ENCODE measurements at regions not wholly inside any gene's neighbourhood (a gene's known extent, or its start where the extent isn't known, plus 50 kb on each side); places are given as distances from the start of the nearest gene placed in this dataset.

GRCh38 chr3:157820157-157820517, 286.1 kb downstream of the SHOX2 start:
- Histone ChIP-seq H3K4me3 (ENCODE audit: low read depth, low read length) (no peak overlapping the region), H3K36me3 (ENCODE audit: control insufficient read depth, insufficient read depth, low read length) (no peaks in the 10 kb centered on the region), H3K4me1 (ENCODE audit: control insufficient read depth, insufficient read depth, low read length) (peaks cover 10% of the 10 kb centered on the region), H3K27me3 (ENCODE audit: control insufficient read depth, insufficient read depth, low read length) (no peaks in the 10 kb centered on the region), H3K9me3 (ENCODE audit: control insufficient read depth, insufficient read depth, low read length) (no peaks in the 10 kb centered on the region), H3K9ac (ENCODE audit: low read depth, low read length) (no peak overlapping the region)

GRCh38 chr3:157819270-157820156, 286.7 kb downstream of the SHOX2 start:
- Histone ChIP-seq H3K9ac (ENCODE audit: low read depth, low read length) (no peak overlapping the region), H3K36me3 (ENCODE audit: control insufficient read depth, insufficient read depth, low read length) (no peaks in the 10 kb centered on the region), H3K27me3 (ENCODE audit: control insufficient read depth, insufficient read depth, low read length) (no peaks in the 10 kb centered on the region), H3K4me3 (ENCODE audit: low read depth, low read length) (no peak overlapping the region), H3K4me1 (ENCODE audit: control insufficient read depth, insufficient read depth, low read length) (peaks cover 10% of the 10 kb centered on the region), H3K9me3 (ENCODE audit: control insufficient read depth, insufficient read depth, low read length) (no peaks in the 10 kb centered on the region)

GRCh38 chr3:157816896-157817295, 289.3 kb downstream of the SHOX2 start:
- Histone ChIP-seq H3K36me3 (ENCODE audit: control insufficient read depth, insufficient read depth, low read length) (no peaks in the 10 kb centered on the region), H3K9ac (ENCODE audit: low read depth, low read length) (no peak overlapping the region), H3K9me3 (ENCODE audit: control insufficient read depth, insufficient read depth, low read length) (no peaks in the 10 kb centered on the region), H3K4me1 (ENCODE audit: control insufficient read depth, insufficient read depth, low read length) (peaks cover 10% of the 10 kb centered on the region), H3K27me3 (ENCODE audit: control insufficient read depth, insufficient read depth, low read length) (no peaks in the 10 kb centered on the region), H3K4me3 (ENCODE audit: low read depth, low read length) (no peak overlapping the region)

GRCh38 chr3:157816296-157816695, 289.9 kb downstream of the SHOX2 start:
- Histone ChIP-seq H3K4me3 (ENCODE audit: low read depth, low read length) (no peak overlapping the region), H3K36me3 (ENCODE audit: control insufficient read depth, insufficient read depth, low read length) (no peaks in the 10 kb centered on the region), H3K9me3 (ENCODE audit: control insufficient read depth, insufficient read depth, low read length) (no peaks in the 10 kb centered on the region), H3K4me1 (ENCODE audit: control insufficient read depth, insufficient read depth, low read length) (peaks cover 10% of the 10 kb centered on the region), H3K27me3 (ENCODE audit: control insufficient read depth, insufficient read depth, low read length) (no peaks in the 10 kb centered on the region), H3K9ac (ENCODE audit: low read depth, low read length) (no peak overlapping the region)

DNA sequence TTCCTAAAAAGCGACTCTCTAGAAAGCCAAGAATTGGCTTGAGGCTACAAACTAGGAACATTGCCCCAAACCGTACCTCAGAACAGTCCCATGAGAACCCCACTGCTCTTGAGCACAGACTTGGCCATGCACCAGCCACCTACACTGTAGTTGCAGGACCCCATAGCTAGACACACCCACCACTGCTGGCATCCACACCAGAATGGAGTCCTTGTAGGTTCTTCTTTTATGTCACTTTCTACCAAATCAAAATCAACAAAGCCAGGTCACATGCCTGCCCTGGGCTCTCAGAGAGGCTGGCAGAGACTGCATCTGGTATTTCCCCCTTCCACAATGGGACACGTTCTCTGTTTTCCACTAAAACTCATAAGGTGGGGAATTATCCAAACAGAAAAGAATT, 290.5 kb downstream of the SHOX2 start:
- Histone ChIP-seq H3K4me1 (ENCODE audit: control insufficient read depth, insufficient read depth, low read length) (peaks cover 10% of the 10 kb centered on the region), H3K4me3 (ENCODE audit: low read depth, low read length) (no peak overlapping the region), H3K27me3 (ENCODE audit: control insufficient read depth, insufficient read depth, low read length) (no peaks in the 10 kb centered on the region), H3K9me3 (ENCODE audit: control insufficient read depth, insufficient read depth, low read length) (no peaks in the 10 kb centered on the region), H3K9ac (ENCODE audit: low read depth, low read length) (no peak overlapping the region), H3K36me3 (ENCODE audit: control insufficient read depth, insufficient read depth, low read length) (no peaks in the 10 kb centered on the region)

DNA sequence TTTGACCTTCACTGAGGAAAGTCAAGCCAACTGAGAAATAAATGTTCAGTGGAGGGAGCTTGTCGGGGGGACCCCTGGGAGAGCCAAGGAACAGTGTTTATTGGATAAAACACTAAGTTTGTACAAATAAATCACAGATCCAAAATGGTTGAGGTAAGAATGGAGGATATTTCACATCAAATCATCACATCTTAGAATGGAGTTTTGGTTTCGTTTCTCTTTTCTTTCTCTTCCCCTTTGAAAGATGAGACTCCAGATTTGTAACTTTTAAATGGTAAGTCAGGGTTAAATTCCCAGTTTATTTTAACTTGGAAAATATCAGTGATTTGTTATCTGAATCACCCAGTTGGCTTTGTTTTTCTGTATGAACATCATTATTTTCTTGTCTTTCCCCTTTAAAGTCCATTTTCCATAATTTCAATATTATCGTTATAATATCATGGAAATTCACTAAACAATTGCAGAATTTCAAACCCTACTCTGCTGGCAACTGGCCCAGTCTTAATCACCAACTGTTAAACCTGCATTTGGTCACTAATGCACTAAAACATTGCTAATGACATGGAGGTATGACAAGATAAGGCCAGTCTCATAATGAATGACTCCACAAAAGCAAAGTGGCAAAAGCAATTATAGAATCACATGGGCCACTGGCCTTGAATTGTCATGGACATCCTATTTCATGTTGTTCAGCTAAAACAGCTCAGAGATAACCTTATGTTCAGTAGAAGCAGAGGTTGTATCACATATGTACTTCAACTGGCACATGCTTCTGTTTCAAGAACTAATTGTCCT, 295.1 kb downstream of the SHOX2 start:
- H3K27me3 ChIP-seq (ENCODE audit: control insufficient read depth, insufficient read depth, low read length): no peaks in the 10 kb centered on the region
- no peak overlapping the region for H3K9ac ChIP-seq (ENCODE audit: low read depth, low read length)
- no peaks in the 10 kb centered on the region for H3K4me1 ChIP-seq (ENCODE audit: control insufficient read depth, insufficient read depth, low read length)
- H3K36me3 ChIP-seq (ENCODE audit: control insufficient read depth, insufficient read depth, low read length): no peaks in the 10 kb centered on the region
- no peak overlapping the region for H3K4me3 ChIP-seq (ENCODE audit: low read depth, low read length)
- no peaks in the 10 kb centered on the region for H3K9me3 ChIP-seq (ENCODE audit: control insufficient read depth, insufficient read depth, low read length)

DNA sequence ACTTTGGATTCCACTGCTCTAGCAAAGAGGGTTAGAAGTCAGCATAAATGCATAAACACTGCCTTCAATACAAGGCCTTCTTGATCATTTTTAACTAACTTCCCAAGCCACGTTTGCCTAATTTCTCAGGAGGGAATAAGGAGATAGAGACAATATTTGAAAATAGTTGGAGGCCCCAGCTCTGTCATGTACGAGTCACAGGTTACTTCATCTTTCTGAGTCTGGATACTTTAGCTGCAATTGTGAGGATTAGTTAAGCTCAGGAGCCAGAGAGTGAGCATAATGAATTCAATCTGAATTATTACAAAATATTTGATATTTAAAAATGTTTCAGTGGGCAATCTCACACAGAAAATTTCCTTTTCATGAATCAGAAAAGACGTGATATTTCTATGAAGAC, 298.9 kb downstream of the SHOX2 start:
- no peaks in the 10 kb centered on the region for H3K27me3 ChIP-seq (ENCODE audit: control insufficient read depth, insufficient read depth, low read length)
- no peak overlapping the region for H3K4me3 ChIP-seq (ENCODE audit: low read depth, low read length)
- no peak overlapping the region for H3K9ac ChIP-seq (ENCODE audit: low read depth, low read length)
- no peaks in the 10 kb centered on the region for H3K36me3 ChIP-seq (ENCODE audit: control insufficient read depth, insufficient read depth, low read length)
- no peaks in the 10 kb centered on the region for H3K4me1 ChIP-seq (ENCODE audit: control insufficient read depth, insufficient read depth, low read length)
- H3K9me3 ChIP-seq (ENCODE audit: control insufficient read depth, insufficient read depth, low read length): no peaks in the 10 kb centered on the region

- Histone ChIP-seq H3K27me3 (ENCODE audit: control insufficient read depth, insufficient read depth, low read length) (no peaks in the 10 kb centered on the region), H3K36me3 (ENCODE audit: control insufficient read depth, insufficient read depth, low read length) (no peaks in the 10 kb centered on the region), H3K4me1 (ENCODE audit: control insufficient read depth, insufficient read depth, low read length) (no peaks in the 10 kb centered on the region), H3K9ac (ENCODE audit: low read depth, low read length) (no peak overlapping the region), H3K4me3 (ENCODE audit: low read depth, low read length) (no peak overlapping the region), H3K9me3 (ENCODE audit: control insufficient read depth, insufficient read depth, low read length) (no peaks in the 10 kb centered on the region)
Measured at GRCh38 chr3:157805538-157805937, 300.7 kb downstream of the SHOX2 start.

- H3K4me1 ChIP-seq (ENCODE audit: control insufficient read depth, insufficient read depth, low read length): no peaks in the 10 kb centered on the region
- no peaks in the 10 kb centered on the region for H3K9me3 ChIP-seq (ENCODE audit: control insufficient read depth, insufficient read depth, low read length)
- no peaks in the 10 kb centered on the region for H3K27me3 ChIP-seq (ENCODE audit: control insufficient read depth, insufficient read depth, low read length)
- no peak overlapping the region for H3K9ac ChIP-seq (ENCODE audit: low read depth, low read length)
- no peak overlapping the region for H3K4me3 ChIP-seq (ENCODE audit: low read depth, low read length)
- H3K36me3 ChIP-seq (ENCODE audit: control insufficient read depth, insufficient read depth, low read length): no peaks in the 10 kb centered on the region
Measured at GRCh38 chr3:157794771-157795170, 291.6 kb upstream of the VEPH1 start.

- H3K4me1 ChIP-seq (ENCODE audit: control insufficient read depth, insufficient read depth, low read length): no peaks in the 10 kb centered on the region
- no peaks in the 10 kb centered on the region for H3K27me3 ChIP-seq (ENCODE audit: control insufficient read depth, insufficient read depth, low read length)
- no peak overlapping the region for H3K9ac ChIP-seq (ENCODE audit: low read depth, low read length)
- H3K9me3 ChIP-seq (ENCODE audit: control insufficient read depth, insufficient read depth, low read length): no peaks in the 10 kb centered on the region
- H3K36me3 ChIP-seq (ENCODE audit: control insufficient read depth, insufficient read depth, low read length): no peaks in the 10 kb centered on the region
- H3K4me3 ChIP-seq (ENCODE audit: low read depth, low read length): no peak overlapping the region
Measured at GRCh38 chr3:157793745-157794144, 290.5 kb upstream of the VEPH1 start.

DNA sequence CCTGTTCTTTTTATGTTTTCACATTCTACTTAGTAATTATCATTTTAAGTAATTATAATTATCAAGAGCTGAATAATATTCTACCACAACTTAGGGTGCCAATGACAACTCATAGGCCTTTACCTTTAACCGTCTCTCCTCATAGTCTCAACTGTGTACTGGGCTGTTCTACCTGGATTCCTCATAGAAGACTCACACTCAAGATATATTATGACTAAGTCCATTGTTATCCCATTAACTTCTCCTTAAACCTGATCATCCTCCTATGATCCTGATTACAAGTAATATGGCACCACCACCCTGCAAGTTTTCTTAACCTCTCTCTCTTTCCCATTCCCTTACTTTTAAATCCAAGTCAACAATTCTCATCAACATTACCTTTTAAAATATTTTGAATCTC, 285.9 kb upstream of the VEPH1 start:
- no peaks in the 10 kb centered on the region for H3K9me3 ChIP-seq (ENCODE audit: control insufficient read depth, insufficient read depth, low read length)
- H3K36me3 ChIP-seq (ENCODE audit: control insufficient read depth, insufficient read depth, low read length): no peaks in the 10 kb centered on the region
- peaks cover 3% of the 10 kb centered on the region for H3K4me1 ChIP-seq (ENCODE audit: control insufficient read depth, insufficient read depth, low read length)
- H3K4me3 ChIP-seq (ENCODE audit: low read depth, low read length): no peak overlapping the region
- no peak overlapping the region for H3K9ac ChIP-seq (ENCODE audit: low read depth, low read length)
- H3K27me3 ChIP-seq (ENCODE audit: control insufficient read depth, insufficient read depth, low read length): no peaks in the 10 kb centered on the region

GRCh38 chr3:157786618-157787017, 283.4 kb upstream of the VEPH1 start:
- Histone ChIP-seq H3K9ac (ENCODE audit: low read depth, low read length) (no peak overlapping the region), H3K36me3 (ENCODE audit: control insufficient read depth, insufficient read depth, low read length) (no peaks in the 10 kb centered on the region), H3K4me3 (ENCODE audit: low read depth, low read length) (no peak overlapping the region), H3K27me3 (ENCODE audit: control insufficient read depth, insufficient read depth, low read length) (no peaks in the 10 kb centered on the region), H3K9me3 (ENCODE audit: control insufficient read depth, insufficient read depth, low read length) (no peaks in the 10 kb centered on the region), H3K4me1 (ENCODE audit: control insufficient read depth, insufficient read depth, low read length) (peaks cover 3% of the 10 kb centered on the region)

Measured in iPS-15b (cell line).